ENCODE measurements at regions not wholly inside any gene's neighbourhood (a gene's known extent, or its start where the extent isn't known, plus 50 kb on each side); places are given as distances from the start of the nearest gene placed in this dataset.
"Not testable (repeated sequence)": the region's sequence is repeated elsewhere in the genome, so short reads cannot be mapped to it uniquely, and the experiment has no call there.

DNA sequence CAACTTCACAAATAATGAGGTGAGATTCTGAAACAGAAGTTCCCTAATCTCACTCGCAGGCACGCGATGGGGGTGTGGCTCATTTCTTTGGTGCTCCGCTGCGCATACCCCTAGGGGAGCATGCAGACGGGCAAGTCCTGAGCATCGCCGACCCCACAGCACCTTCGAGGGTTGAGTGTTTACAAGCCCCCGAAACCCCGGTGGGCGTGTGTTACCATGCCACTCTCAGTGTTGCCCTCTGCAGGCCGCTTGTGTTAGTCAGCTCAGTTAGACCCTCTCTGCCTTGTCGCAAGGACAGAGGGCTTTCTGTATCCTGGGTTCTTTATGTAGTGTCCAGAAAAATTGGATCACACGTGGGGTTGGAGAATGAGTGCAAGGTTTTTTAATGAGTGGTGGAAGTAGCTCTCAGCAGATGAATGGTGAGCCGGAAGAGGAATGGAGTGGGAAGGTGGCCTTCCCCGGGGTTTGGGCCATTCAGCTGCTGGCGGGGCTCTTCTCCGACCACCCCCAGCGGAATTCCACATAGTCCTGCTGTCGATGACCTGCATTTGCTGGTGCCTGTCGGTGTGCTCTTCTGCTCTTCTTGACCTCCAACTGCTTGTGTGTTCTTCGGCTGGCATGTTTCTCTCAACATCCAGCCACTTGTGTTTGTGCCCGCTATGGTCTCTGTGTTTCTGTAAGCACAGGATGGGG is 191.3 kb downstream of the RPRM start (continued):
- TF ChIP-seq PATZ1 (CRISPR knock-in tag; IDR thresholded peaks at IDR 0.05), result peak; percentile 44

DNA sequence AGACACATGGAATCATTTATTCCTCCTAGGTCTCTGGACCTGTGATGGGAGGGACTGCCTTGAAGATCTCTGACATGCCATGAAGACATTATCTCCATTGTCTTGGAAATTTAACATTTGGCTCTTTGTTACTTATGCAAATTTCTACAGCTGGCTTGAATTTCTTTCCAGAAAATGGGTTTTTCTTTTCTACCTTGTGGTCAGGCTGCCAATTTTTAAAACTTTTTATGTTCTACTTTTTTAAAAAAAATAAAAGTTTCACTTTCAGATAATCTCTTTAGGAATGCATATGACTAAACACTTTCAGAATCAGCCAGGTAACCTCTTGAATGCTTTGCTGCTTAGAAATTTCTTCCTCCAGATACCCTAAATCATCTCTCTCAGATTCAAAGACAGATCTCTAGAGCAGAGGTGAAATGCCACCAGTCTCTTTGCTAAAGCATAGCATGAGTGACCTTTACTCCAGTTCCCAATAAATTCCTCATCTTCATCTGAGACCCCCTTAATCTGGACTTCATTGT is 209.6 kb downstream of the RPRM start:
- H2AFZ ChIP-seq (ENCODE audit: low read length), result no peak overlapping the region
- no peak overlapping the region for H3K9ac ChIP-seq (ENCODE audit: insufficient read depth, low read depth, low read length)
- no peaks in the 10 kb centered on the region for H3K36me3 ChIP-seq (replicated peaks in 1 of 2; ENCODE audit: control insufficient read depth in 1 of 2, insufficient read depth in 2 of 2, low read length in 2 of 2)
- H3K4me1 ChIP-seq (ENCODE audit: insufficient read depth, low read length), result no peaks in the 10 kb centered on the region
- ChIA-PET CTCF (ENCODE audit: low intra/inter-chr PET ratio, low total read pairs) (no interaction called here), POLR2A (no interaction called here)
- FAIRE-seq, result no peak
- H3K4me3 ChIP-seq (replicated peaks in 1 of 3; ENCODE audit: insufficient read depth in 1 of 3, low read depth in 2 of 3, low read length in 3 of 3), result no peak overlapping the region
- no peak overlapping the region for H3K27ac ChIP-seq (ENCODE audit: extremely low read length, insufficient read depth, low read length)
- no peaks in the 10 kb centered on the region for H3K27me3 ChIP-seq (ENCODE audit: control insufficient read depth in 1 of 2, insufficient read depth in 2 of 2, low read length in 2 of 2)
- in situ Hi-C loops (cut with HindIII; ENCODE audit: extremely low pct_ligation_motif_present, low pct_unique_long_range_greater_than_20kb), result no loop called here
- H3K79me2 ChIP-seq (ENCODE audit: insufficient read depth, low read length), result no peaks in the 10 kb centered on the region
- no peaks in the 10 kb centered on the region for H4K20me1 ChIP-seq (ENCODE audit: insufficient read depth, low read length)
- H3K4me2 ChIP-seq (ENCODE audit: low read depth, low read length), result no peak overlapping the region
- DNase-seq (ENCODE audit: low spot score), result no peak
- no peak for ATAC-seq
- intact Hi-C loops (cut with micrococcal nuclease; ENCODE audit: unreplicated experiment), result no loop called here
- BruUV-seq (replicated peaks), result no TSS peak
- TF ChIP-seq ZNF431 (CRISPR knock-in tag; IDR thresholded peaks at IDR 0.05; ENCODE audit: borderline replicate concordance, low read depth), result no peak
- TF ChIP-seq NCOA1 (CRISPR knock-in tag; IDR thresholded peaks at IDR 0.05), result no peak
- no peak for TF ChIP-seq PRPF4 (IDR thresholded peaks at IDR 0.05; ENCODE audit: low read depth, low read length, poor library complexity, severe bottlenecking)
- TF ChIP-seq, protein P1, sequence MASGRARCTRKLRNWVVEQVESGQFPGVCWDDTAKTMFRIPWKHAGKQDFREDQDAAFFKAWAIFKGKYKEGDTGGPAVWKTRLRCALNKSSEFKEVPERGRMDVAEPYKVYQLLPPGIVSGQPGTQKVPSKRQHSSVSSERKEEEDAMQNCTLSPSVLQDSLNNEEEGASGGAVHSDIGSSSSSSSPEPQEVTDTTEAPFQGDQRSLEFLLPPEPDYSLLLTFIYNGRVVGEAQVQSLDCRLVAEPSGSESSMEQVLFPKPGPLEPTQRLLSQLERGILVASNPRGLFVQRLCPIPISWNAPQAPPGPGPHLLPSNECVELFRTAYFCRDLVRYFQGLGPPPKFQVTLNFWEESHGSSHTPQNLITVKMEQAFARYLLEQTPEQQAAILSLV (CRISPR knock-in tag; IDR thresholded peaks at IDR 0.05; ENCODE audit: borderline replicate concordance), result no peak
- TF ChIP-seq ZNF841 (CRISPR knock-in tag; IDR thresholded peaks at IDR 0.05; ENCODE audit: borderline replicate concordance), result no peak
- TF ChIP-seq CCDC6 (CRISPR knock-in tag; IDR thresholded peaks at IDR 0.05), result no peak
- TF ChIP-seq RBFOX2 (IDR thresholded peaks at IDR 0.05; ENCODE audit: low read depth, low read length), result no peak
- peaks cover 56% of the 10 kb centered on the region for H3K9me3 ChIP-seq (ENCODE audit: low read length)

DNA sequence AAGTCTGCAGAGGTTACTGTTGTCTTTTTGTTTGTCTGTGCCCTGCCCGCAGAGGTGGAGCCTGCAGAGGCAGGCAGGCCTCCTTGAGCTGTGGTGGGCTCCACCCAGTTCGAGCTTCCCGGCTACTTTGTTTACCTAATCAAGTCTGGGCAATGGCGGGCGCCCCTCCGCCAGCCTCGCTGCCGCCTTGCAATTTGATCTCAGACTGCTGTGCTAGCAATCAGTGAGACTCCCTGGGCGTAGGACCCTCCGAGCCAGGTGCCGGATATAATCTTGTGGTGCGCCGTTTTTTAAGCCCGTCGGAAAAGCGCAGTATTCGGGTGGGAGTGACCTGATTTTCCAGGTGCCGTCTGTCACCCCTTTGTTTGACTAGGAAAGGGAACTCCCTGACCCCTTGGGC is 221.7 kb downstream of the RPRM start:
- 68% methylated on average over 15 of the region's 18 CpGs for WGBS (ENCODE audit: low lambda C conversion rate)
- in situ Hi-C loops (cut with HindIII; ENCODE audit: extremely low pct_ligation_motif_present, low pct_unique_long_range_greater_than_20kb); BruUV-seq (replicated peaks): not testable (repeated sequence)

More for the DNA sequence above, 221.7 kb downstream of the RPRM start:
- FAIRE-seq; DNase-seq (ENCODE audit: low spot score); H3K4me1 ChIP-seq (ENCODE audit: insufficient read depth, low read length); H3K4me2 ChIP-seq (ENCODE audit: low read depth, low read length); H4K20me1 ChIP-seq (ENCODE audit: insufficient read depth, low read length); H3K27me3 ChIP-seq (ENCODE audit: control insufficient read depth in 1 of 2, insufficient read depth in 2 of 2, low read length in 2 of 2); H3K4me3 ChIP-seq (replicated peaks in 1 of 3; ENCODE audit: insufficient read depth in 1 of 3, low read depth in 2 of 3, low read length in 3 of 3); H3K27ac ChIP-seq (ENCODE audit: extremely low read length, insufficient read depth, low read length); CTCF ChIA-PET (ENCODE audit: low intra/inter-chr PET ratio, low total read pairs); H3K36me3 ChIP-seq (replicated peaks in 1 of 2; ENCODE audit: control insufficient read depth in 1 of 2, insufficient read depth in 2 of 2, low read length in 2 of 2); H3K9ac ChIP-seq (ENCODE audit: insufficient read depth, low read depth, low read length); intact Hi-C loops (cut with micrococcal nuclease; ENCODE audit: unreplicated experiment); H3K79me2 ChIP-seq (ENCODE audit: insufficient read depth, low read length); H2AFZ ChIP-seq (ENCODE audit: low read length); POLR2A ChIA-PET; ATAC-seq: not testable (repeated sequence)
- H3K9me3 ChIP-seq (ENCODE audit: low read length), result peaks cover 27% of the 10 kb centered on the region

Data from HepG2 (cell line).